Parathyroid adenoma (tissue), 2 donors: ENCODE measurements at regions not wholly inside any gene's neighbourhood (a gene's known extent, or its start where the extent isn't known, plus 50 kb on each side); places are given as distances from the start of the nearest gene placed in this dataset.

Source experiments
- H2AFZ ChIP-seq: fragments of 300-600 bp; sonication (generic); one replicate; pipeline ENCODE4 v1.7.0; 2017; ENCODE audit warnings: antibody characterized with exemption, mild to moderate bottlenecking
- H3K27ac ChIP-seq: fragments of 300-600 bp; sonication (generic); one replicate; pipeline ENCODE4 v1.7.0; 2017
- H3K27me3 ChIP-seq: fragments of 300-600 bp; sonication (generic); one replicate; pipeline ENCODE4 v1.7.0; 2017; ENCODE audit warnings: low read length; ENCODE audit not compliant: control insufficient read depth, insufficient read depth
- H3K36me3 ChIP-seq: fragments of 300-600 bp; sonication (generic); one replicate; pipeline ENCODE4 v1.7.0; 2017; ENCODE audit warnings: low read length; ENCODE audit not compliant: control insufficient read depth, insufficient read depth
- H3K4me1 ChIP-seq: fragments of 300-600 bp; sonication (generic); one replicate; pipeline ENCODE4 v1.7.0; 2017; ENCODE audit warnings: control low read depth
- H3K4me2 ChIP-seq: fragments of 300-600 bp; sonication (generic); one replicate; pipeline ENCODE4 v1.7.0; 2017; ENCODE audit warnings: low read length
- H3K4me3 ChIP-seq: fragments of 300-600 bp; sonication (generic); one replicate; pipeline ENCODE4 v1.7.0; 2017; ENCODE audit warnings: low read depth, low read length
- H3K79me2 ChIP-seq: fragments of 300-600 bp; sonication (generic); one replicate; pipeline ENCODE4 v1.7.0; 2017; ENCODE audit warnings: control low read depth
- H3K9ac ChIP-seq: fragments of 300-600 bp; sonication (generic); one replicate; pipeline ENCODE4 v1.7.0; 2017; ENCODE audit warnings: mild to moderate bottlenecking
- H3K9me3 ChIP-seq: fragments of 300-600 bp; sonication (generic); one replicate; pipeline ENCODE4 v1.7.0; 2017; ENCODE audit warnings: low read length; ENCODE audit not compliant: control insufficient read depth
- CTCF ChIP-seq: fragments of 300-600 bp; sonication (generic); IDR thresholded peaks from one replicate; pipeline ENCODE4 v1.7.0; 2017; ENCODE audit warnings: antibody characterized with exemption, mild to moderate bottlenecking
- donor health status: primary hyperparathyroidism.

DNA sequence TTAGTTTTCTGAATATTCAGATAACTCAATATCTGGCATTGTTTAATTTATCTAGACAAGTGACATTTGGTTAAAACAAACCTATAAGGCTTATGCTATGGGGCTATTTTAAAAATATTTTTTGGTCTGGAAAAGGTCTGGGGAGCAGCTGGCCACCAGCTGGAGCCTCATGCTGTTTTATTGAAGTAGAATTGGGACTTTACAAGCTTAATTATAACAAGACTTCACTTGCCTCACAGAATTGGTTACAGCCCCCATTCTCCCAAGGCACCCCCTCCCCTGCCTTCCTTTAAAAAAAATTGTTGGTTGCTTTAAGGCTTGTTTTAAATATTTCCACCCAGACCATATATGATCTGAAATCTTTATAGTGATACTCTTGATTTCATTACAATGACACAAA is 453.9 kb downstream of the ADAMTS20 start:
- H3K4me3 ChIP-seq, result no peak overlapping the region
- H3K36me3 ChIP-seq, result no peaks in the 10 kb centered on the region
- H3K79me2 ChIP-seq, result no peaks in the 10 kb centered on the region
- no peak overlapping the region for H2AFZ ChIP-seq
- peaks cover 3% of the 10 kb centered on the region for H3K4me1 ChIP-seq
- no peak for TF ChIP-seq CTCF
- H3K9me3 ChIP-seq, result no peaks in the 10 kb centered on the region
- H3K27ac ChIP-seq, result no peak overlapping the region
- H3K27me3 ChIP-seq, result no peaks in the 10 kb centered on the region
- H3K4me2 ChIP-seq, result no peak overlapping the region
- H3K9ac ChIP-seq, result no peak overlapping the region

- Histone ChIP-seq H3K9ac (no peak overlapping the region), H3K4me1 (peaks cover 3% of the 10 kb centered on the region), H3K9me3 (no peaks in the 10 kb centered on the region), H3K4me2 (no peak overlapping the region), H3K79me2 (no peaks in the 10 kb centered on the region), H3K27me3 (no peaks in the 10 kb centered on the region), H3K27ac (no peak overlapping the region), H3K4me3 (no peak overlapping the region), H3K36me3 (no peaks in the 10 kb centered on the region), H2AFZ (no peak overlapping the region)
- TF ChIP-seq CTCF, result no peak
These were observed 454.5 kb downstream of the ADAMTS20 start for GRCh38 chr12:43097471-43097870.

DNA sequence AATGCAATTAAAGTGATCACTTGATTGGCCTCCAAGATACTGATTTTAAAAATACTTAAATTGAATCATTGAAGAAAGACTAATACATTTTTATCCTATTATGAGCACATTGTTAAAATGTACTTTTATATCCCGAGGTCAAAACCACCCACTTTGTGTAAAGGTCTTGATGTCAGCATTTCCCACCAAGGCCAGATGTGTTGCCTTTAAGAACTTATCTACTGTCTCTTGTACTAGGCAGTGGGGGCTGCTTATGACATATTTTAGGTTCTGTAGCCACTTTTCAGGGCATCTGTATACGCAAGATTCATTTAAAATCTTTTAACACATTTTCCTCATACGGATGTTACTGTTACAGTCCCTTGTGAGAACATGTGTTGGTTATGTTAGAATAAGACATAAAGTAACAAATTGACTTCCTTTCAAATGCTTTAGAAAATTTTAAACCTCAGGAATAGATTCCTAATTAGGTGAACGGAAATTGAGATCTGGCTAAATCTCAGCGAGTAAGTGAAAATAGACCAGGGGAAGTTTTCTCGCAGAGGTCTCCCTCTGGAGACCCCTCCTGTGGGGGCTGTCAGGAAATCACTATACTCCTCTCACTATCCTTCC is 456.2 kb downstream of the ADAMTS20 start:
- H3K79me2 ChIP-seq, result no peaks in the 10 kb centered on the region
- peaks cover 3% of the 10 kb centered on the region for H3K4me1 ChIP-seq
- no peaks in the 10 kb centered on the region for H3K27me3 ChIP-seq
- H3K27ac ChIP-seq, result no peak overlapping the region
- H3K36me3 ChIP-seq, result no peaks in the 10 kb centered on the region
- no peak overlapping the region for H3K4me2 ChIP-seq
- no peaks in the 10 kb centered on the region for H3K9me3 ChIP-seq
- H3K9ac ChIP-seq, result no peak overlapping the region
- H3K4me3 ChIP-seq, result no peak overlapping the region
- TF ChIP-seq CTCF, result no peak
- no peak overlapping the region for H2AFZ ChIP-seq

DNA sequence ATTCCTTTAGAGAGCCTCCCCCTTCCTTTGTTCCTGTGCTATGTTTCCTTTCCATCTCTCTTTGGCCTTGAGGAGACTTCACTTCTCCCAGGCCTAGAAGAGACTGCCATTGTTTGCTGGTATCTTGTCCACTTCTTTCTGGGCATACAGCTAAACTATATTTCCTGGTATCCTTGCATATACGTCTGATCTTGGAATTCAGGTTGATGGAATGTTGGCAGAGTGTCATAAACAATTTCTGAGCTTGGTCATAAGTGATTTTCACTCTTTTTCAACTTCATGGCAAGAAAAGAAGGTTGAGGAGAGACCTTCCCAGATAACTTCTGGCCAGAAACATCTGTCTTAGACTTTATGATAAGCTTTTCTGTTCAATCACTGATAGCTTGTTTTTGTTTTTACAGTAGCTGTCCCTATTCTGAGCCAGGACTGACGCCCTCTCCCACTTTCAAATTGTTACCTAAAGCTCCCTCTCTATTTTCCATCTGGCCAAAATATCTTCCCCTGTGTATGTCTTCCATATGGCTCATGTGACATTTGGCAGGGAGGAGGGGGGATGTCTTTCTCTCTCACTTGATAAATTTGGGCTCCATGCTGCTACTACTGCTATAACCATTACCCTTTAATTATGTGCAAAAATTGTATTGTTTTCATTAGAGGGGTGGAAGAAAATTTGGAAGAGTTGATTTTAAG is 457.0 kb downstream of the ADAMTS20 start:
- H3K79me2 ChIP-seq, result no peaks in the 10 kb centered on the region
- no peak for TF ChIP-seq CTCF
- no peak overlapping the region for H3K4me2 ChIP-seq
- H3K9me3 ChIP-seq, result no peaks in the 10 kb centered on the region
- no peak overlapping the region for H3K4me3 ChIP-seq
- H3K27me3 ChIP-seq, result no peaks in the 10 kb centered on the region
- H3K9ac ChIP-seq, result no peak overlapping the region
- peaks cover 3% of the 10 kb centered on the region for H3K4me1 ChIP-seq
- H3K36me3 ChIP-seq, result no peaks in the 10 kb centered on the region
- H3K27ac ChIP-seq, result no peak overlapping the region
- H2AFZ ChIP-seq, result no peak overlapping the region

- no peak overlapping the region for H3K4me3 ChIP-seq
- no peak overlapping the region for H3K4me2 ChIP-seq
- no peak overlapping the region for H2AFZ ChIP-seq
These were observed 461.0 kb downstream of the ADAMTS20 start for GRCh38 chr12:43090981-43091380.

More at GRCh38 chr12:43090981-43091380, 461.0 kb downstream of the ADAMTS20 start:
- Histone ChIP-seq H3K79me2 (no peaks in the 10 kb centered on the region), H3K9ac (no peak overlapping the region), H3K36me3 (no peaks in the 10 kb centered on the region), H3K27me3 (no peaks in the 10 kb centered on the region), H3K27ac (no peak overlapping the region), H3K9me3 (no peaks in the 10 kb centered on the region), H3K4me1 (peaks cover under 1% of the 10 kb centered on the region)
- TF ChIP-seq CTCF, result no peak
